SK-N-SH treated with all-trans-retinoic acid at 6 μM for 48 hours (cell line): ENCODE measurements at regions not wholly inside any gene's neighbourhood (a gene's known extent, or its start where the extent isn't known, plus 50 kb on each side); places are given as distances from the start of the nearest gene placed in this dataset.

Experiments used
- ATAC-seq: fragments of 200-7000 bp; cut with Tn5 transposase; 3 replicates; pipeline ENCODE4 v1.9.1; 2020; ENCODE audit warnings: mild to moderate bottlenecking, moderate library complexity
- ARNTL ChIP-seq: fragments of 450-650 bp; formaldehyde crosslinking; IDR thresholded peaks from 2 replicates; pipeline ENCODE4 v1.5.0; 2020; ENCODE audit warnings: low read depth, mild to moderate bottlenecking, moderate library complexity, borderline replicate concordance
- BACH2 ChIP-seq: fragments of 250-450 bp; sonication (Bioruptor Pico); IDR thresholded peaks from 2 replicates; pipeline ENCODE4 v1.9.0; 2021; ENCODE audit warnings: mild to moderate bottlenecking, borderline replicate concordance
- CSDC2 ChIP-seq: fragments of 250-450 bp; sonication (Bioruptor Pico); IDR thresholded peaks from 2 replicates; pipeline ENCODE4 v1.5.0; 2020; ENCODE audit warnings: mild to moderate bottlenecking, moderate library complexity
- OSR1 ChIP-seq: fragments of 250-450 bp; sonication (Bioruptor Pico); IDR thresholded peaks from 2 replicates; pipeline ENCODE4 v1.8.0; 2022; ENCODE audit warnings: moderate library complexity, mild to moderate bottlenecking, inconsistent platforms
- PPARA ChIP-seq: fragments of 250-450 bp; sonication (Bioruptor Pico); IDR thresholded peaks from 2 replicates; pipeline ENCODE4 v1.5.0; 2020; ENCODE audit warnings: mild to moderate bottlenecking, borderline replicate concordance
- RARB ChIP-seq: fragments of 250-450 bp; sonication (Bioruptor Pico); IDR thresholded peaks from 2 replicates; pipeline ENCODE4 v1.8.0; 2021; ENCODE audit warnings: mild to moderate bottlenecking, moderate library complexity
- SNAI2 ChIP-seq: fragments of 250-450 bp; sonication (Bioruptor Pico); IDR thresholded peaks from 2 replicates; pipeline ENCODE4 v1.5.0; 2020; ENCODE audit warnings: mild to moderate bottlenecking, moderate library complexity
- TCF4 ChIP-seq: fragments of 250-450 bp; sonication (Bioruptor Pico); IDR thresholded peaks from 2 replicates; pipeline ENCODE4 v1.8.0; 2021; ENCODE audit warnings: mild to moderate bottlenecking, moderate library complexity, borderline replicate concordance
- TOX ChIP-seq: fragments of 250-450 bp; sonication (Bioruptor Pico); IDR thresholded peaks from 2 replicates; pipeline ENCODE4 v1.8.0; 2021; ENCODE audit warnings: mild to moderate bottlenecking, moderate library complexity, borderline replicate concordance
- ZNF565 ChIP-seq: fragments of 450-650 bp; formaldehyde crosslinking; conservative IDR thresholded peaks from 2 replicates; pipeline ENCODE4 v1.5.0; 2020; ENCODE audit warnings: low read depth, mild to moderate bottlenecking, moderate library complexity
- TF ChIP-seq, protein P1 (sequence below): fragments of 250-450 bp; sonication (Bioruptor Pico); IDR thresholded peaks from 2 replicates; pipeline ENCODE4 v1.8.0; 2021; ENCODE audit warnings: low read depth, mild to moderate bottlenecking, moderate library complexity, borderline replicate concordance
- TF ChIP-seq, protein P2 (sequence below): fragments of 250-450 bp; sonication (Bioruptor Pico); IDR thresholded peaks from 2 replicates; pipeline ENCODE4 v1.5.1; 2020; ENCODE audit warnings: low read depth, mild to moderate bottlenecking, moderate library complexity
- TF ChIP-seq, protein P3 (sequence below): fragments of 250-450 bp; sonication (Bioruptor Pico); IDR thresholded peaks from 2 replicates; pipeline ENCODE4 v1.5.0; 2020; ENCODE audit warnings: mild to moderate bottlenecking, moderate library complexity
- TF ChIP-seq, protein P4 (sequence below): fragments of 250-450 bp; sonication (Bioruptor Pico); IDR thresholded peaks from 2 replicates; pipeline ENCODE4 v1.8.0; 2020; ENCODE audit warnings: mild to moderate bottlenecking, moderate library complexity, borderline replicate concordance

DNA sequence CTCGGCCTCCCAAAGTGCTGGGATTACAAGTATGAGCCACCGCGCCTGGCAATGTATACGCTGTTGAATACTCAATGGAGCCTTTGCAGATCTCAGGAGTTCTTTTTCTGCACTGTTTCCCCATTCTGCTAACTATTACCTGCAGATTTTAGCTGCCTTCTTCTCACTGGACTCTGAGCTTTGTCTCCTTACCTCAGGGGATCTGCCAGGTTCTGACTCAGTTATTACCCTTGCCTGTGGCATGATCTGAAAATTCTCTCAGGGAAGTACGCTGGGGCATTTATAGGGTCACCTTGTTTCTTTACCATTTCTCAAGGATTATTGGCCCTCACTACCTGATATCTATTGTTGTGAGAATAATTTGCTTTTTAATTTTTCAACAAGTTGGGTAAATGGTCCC is 56.6 kb upstream of the MAGED1 start (continued):
- no peak for TF ChIP-seq PPARA (CRISPR knock-in tag)
- TF ChIP-seq, protein P1, sequence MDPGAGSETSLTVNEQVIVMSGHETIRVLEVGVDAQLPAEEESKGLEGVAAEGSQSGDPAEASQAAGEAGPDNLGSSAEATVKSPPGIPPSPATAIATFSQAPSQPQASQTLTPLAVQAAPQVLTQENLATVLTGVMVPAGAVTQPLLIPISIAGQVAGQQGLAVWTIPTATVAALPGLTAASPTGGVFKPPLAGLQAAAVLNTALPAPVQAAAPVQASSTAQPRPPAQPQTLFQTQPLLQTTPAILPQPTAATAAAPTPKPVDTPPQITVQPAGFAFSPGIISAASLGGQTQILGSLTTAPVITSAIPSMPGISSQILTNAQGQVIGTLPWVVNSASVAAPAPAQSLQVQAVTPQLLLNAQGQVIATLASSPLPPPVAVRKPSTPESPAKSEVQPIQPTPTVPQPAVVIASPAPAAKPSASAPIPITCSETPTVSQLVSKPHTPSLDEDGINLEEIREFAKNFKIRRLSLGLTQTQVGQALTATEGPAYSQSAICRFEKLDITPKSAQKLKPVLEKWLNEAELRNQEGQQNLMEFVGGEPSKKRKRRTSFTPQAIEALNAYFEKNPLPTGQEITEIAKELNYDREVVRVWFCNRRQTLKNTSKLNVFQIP: no peak
- TF ChIP-seq RARB (CRISPR knock-in tag): no peak

DNA sequence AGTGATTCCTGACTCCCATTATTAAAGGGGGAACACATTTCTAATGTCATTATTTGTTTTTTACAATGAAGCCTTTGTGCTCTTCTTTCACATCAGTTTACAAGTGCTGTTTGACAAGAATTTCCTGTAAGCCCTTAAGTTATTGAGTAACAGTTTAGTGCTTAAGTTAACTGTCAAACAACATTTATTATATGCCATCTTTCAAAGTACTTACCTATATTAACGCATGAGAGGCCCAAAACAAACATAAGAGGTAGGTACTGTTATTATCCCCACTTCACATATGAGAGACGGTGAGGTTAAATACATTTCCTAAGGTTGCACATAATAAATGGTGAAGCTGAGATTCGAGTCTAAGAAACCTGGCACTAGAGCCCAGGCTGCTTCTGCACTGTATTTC is 56.0 kb upstream of the MAGED1 start:
- TF ChIP-seq, protein P2, sequence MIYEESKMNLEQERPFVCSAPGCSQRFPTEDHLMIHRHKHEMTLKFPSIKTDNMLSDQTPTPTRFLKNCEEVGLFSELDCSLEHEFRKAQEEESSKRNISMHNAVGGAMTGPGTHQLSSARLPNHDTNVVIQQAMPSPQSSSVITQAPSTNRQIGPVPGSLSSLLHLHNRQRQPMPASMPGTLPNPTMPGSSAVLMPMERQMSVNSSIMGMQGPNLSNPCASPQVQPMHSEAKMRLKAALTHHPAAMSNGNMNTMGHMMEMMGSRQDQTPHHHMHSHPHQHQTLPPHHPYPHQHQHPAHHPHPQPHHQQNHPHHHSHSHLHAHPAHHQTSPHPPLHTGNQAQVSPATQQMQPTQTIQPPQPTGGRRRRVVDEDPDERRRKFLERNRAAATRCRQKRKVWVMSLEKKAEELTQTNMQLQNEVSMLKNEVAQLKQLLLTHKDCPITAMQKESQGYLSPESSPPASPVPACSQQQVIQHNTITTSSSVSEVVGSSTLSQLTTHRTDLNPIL (CRISPR knock-in tag): no peak
- TF ChIP-seq ZNF565 (CRISPR knock-in tag) (no peak), TOX (CRISPR knock-in tag) (no peak), CSDC2 (no peak)
- TF ChIP-seq, protein P3, sequence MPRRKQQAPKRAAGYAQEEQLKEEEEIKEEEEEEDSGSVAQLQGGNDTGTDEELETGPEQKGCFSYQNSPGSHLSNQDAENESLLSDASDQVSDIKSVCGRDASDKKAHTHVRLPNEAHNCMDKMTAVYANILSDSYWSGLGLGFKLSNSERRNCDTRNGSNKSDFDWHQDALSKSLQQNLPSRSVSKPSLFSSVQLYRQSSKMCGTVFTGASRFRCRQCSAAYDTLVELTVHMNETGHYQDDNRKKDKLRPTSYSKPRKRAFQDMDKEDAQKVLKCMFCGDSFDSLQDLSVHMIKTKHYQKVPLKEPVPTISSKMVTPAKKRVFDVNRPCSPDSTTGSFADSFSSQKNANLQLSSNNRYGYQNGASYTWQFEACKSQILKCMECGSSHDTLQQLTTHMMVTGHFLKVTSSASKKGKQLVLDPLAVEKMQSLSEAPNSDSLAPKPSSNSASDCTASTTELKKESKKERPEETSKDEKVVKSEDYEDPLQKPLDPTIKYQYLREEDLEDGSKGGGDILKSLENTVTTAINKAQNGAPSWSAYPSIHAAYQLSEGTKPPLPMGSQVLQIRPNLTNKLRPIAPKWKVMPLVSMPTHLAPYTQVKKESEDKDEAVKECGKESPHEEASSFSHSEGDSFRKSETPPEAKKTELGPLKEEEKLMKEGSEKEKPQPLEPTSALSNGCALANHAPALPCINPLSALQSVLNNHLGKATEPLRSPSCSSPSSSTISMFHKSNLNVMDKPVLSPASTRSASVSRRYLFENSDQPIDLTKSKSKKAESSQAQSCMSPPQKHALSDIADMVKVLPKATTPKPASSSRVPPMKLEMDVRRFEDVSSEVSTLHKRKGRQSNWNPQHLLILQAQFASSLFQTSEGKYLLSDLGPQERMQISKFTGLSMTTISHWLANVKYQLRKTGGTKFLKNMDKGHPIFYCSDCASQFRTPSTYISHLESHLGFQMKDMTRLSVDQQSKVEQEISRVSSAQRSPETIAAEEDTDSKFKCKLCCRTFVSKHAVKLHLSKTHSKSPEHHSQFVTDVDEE (CRISPR knock-in tag): no peak
- TF ChIP-seq, all 23 proteins: peak for 0
- peak; percentile 33; the same call in 1 of the 3 replicates for ATAC-seq

DNA sequence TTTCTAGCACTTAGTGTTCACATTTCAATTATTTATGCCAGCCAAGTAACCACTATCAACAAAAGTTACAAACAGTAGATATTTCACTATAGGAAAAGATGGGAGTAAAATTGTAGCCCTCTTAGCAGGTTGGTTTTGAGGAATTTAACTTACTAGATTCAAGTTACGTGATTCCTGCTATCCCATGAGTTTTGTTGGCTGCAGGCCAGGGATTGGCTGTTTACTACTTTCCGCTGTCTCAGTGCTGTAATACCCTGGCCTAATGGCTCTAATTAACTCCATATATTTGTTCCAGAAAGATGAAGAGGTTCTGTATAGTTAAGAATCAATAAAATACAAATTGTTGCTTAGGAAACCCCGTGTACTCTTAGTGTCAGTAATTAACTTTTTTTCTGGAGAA is 55.5 kb upstream of the MAGED1 start:
- ATAC-seq: peak; percentile 77
- TF ChIP-seq BACH2 (CRISPR knock-in tag): no peak
- TF ChIP-seq SNAI2: no peak
- no peak for TF ChIP-seq TCF4 (CRISPR knock-in tag)
- TF ChIP-seq, protein P2 (CRISPR knock-in tag): no peak
- TF ChIP-seq OSR1: no peak
- TF ChIP-seq, protein P4, sequence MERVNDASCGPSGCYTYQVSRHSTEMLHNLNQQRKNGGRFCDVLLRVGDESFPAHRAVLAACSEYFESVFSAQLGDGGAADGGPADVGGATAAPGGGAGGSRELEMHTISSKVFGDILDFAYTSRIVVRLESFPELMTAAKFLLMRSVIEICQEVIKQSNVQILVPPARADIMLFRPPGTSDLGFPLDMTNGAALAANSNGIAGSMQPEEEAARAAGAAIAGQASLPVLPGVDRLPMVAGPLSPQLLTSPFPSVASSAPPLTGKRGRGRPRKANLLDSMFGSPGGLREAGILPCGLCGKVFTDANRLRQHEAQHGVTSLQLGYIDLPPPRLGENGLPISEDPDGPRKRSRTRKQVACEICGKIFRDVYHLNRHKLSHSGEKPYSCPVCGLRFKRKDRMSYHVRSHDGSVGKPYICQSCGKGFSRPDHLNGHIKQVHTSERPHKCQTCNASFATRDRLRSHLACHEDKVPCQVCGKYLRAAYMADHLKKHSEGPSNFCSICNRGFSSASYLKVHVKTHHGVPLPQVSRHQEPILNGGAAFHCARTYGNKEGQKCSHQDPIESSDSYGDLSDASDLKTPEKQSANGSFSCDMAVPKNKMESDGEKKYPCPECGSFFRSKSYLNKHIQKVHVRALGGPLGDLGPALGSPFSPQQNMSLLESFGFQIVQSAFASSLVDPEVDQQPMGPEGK (CRISPR knock-in tag): no peak
- TF ChIP-seq PPARA (CRISPR knock-in tag): no peak
- no peak for TF ChIP-seq ARNTL (CRISPR knock-in tag)
- TF ChIP-seq, all 23 proteins: peak for 0
